Suprapubic skin (tissue), 4 donors: ENCODE measurements at regions not wholly inside any gene's neighbourhood (a gene's known extent, or its start where the extent isn't known, plus 50 kb on each side); places are given as distances from the start of the nearest gene placed in this dataset.

Experiments used
- DNase-seq, 2 donors: peaks; one replicate each; pipeline ENCODE4 v3.0.0-alpha.2; 2019; ENCODE audit warnings: low spot score in 2 of 2
- H3K27ac ChIP-seq: fragments of 200-600 bp; sonication (generic); one replicate; pipeline ENCODE4 v1.5.1; 2019
- H3K27me3 ChIP-seq: fragments of 200-600 bp; sonication (generic); one replicate; pipeline ENCODE4 v1.5.1; 2019
- H3K36me3 ChIP-seq: fragments of 200-600 bp; sonication (generic); one replicate; pipeline ENCODE4 v1.5.1; 2019
- H3K4me1 ChIP-seq: fragments of 200-600 bp; sonication (generic); one replicate; pipeline ENCODE4 v1.5.1; 2019
- H3K4me3 ChIP-seq: fragments of 200-600 bp; sonication (generic); one replicate; pipeline ENCODE4 v1.5.1; 2019; ENCODE audit warnings: mild to moderate bottlenecking
- H3K9me3 ChIP-seq: fragments of 200-600 bp; sonication (generic); one replicate; pipeline ENCODE4 v1.5.1; 2019
- EP300 ChIP-seq: sonication (generic); formaldehyde crosslinking; IDR thresholded peaks from one replicate; pipeline ENCODE4 v1.6.1; 2017; ENCODE audit warnings: antibody characterized with exemption
- POLR2A ChIP-seq, 2 donors: fragments of 450-650 bp; IDR thresholded peaks; one replicate each; pipeline ENCODE4 v1.6.1; 2017; ENCODE audit warnings: antibody characterized with exemption in 2 of 2, mild to moderate bottlenecking in 2 of 2, moderate library complexity in 2 of 2
- POLR2AphosphoS5 ChIP-seq, 3 donors: sonication (generic); formaldehyde crosslinking; IDR thresholded peaks; one replicate each; pipeline ENCODE4 v1.6.1; 2017; ENCODE audit warnings: antibody characterized with exemption in 3 of 3
- WGBS: methylation state at CpG from one replicate; pipeline ENCODE4 v1.1.5; 2018; 5-methylcytosine and 5-hydroxymethylcytosine counted together
- TF ChIP-seq, protein P1 (sequence below), 2 donors: fragments of 200-600 bp in 1 of 2; fragments of 450-650 bp in 1 of 2; sonication (generic) in 1 of 2; IDR thresholded peaks; one replicate each; pipeline ENCODE4 v1.5.1; 2016 to 2019; ENCODE audit warnings: antibody characterized with exemption in 2 of 2, mild to moderate bottlenecking in 1 of 2, moderate library complexity in 1 of 2

DNA sequence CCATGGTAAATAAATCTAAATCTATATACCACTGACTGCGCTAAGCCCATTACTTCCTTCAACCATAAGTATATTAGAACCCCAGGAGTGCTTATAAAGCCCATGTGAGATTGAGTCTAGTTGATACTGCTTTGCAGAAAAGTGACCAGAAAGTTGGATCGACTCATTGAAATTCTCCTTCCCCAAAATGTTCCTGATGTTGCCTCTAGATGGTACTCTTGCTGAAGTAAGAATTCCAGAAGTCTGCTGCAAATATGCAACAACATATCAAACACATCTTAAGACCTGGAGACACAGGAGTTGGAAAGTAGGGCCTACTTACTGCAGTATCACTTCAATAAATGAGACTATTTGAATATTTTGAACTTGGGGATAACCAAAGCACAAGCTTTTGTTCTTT lies 550.8 kb downstream of the IPMK start:
- Histone ChIP-seq H3K27me3 (no peaks in the 10 kb centered on the region), H3K9me3 (no peaks in the 10 kb centered on the region), H3K4me3 (no peak overlapping the region), H3K27ac (no peak overlapping the region), H3K36me3 (no peaks in the 10 kb centered on the region), H3K4me1 (no peaks in the 10 kb centered on the region)
- no peak for TF ChIP-seq POLR2AphosphoS5 (IDR thresholded peaks at IDR 0.05)
- TF ChIP-seq POLR2A (IDR thresholded peaks at IDR 0.05), result no peak
- TF ChIP-seq, protein P1, sequence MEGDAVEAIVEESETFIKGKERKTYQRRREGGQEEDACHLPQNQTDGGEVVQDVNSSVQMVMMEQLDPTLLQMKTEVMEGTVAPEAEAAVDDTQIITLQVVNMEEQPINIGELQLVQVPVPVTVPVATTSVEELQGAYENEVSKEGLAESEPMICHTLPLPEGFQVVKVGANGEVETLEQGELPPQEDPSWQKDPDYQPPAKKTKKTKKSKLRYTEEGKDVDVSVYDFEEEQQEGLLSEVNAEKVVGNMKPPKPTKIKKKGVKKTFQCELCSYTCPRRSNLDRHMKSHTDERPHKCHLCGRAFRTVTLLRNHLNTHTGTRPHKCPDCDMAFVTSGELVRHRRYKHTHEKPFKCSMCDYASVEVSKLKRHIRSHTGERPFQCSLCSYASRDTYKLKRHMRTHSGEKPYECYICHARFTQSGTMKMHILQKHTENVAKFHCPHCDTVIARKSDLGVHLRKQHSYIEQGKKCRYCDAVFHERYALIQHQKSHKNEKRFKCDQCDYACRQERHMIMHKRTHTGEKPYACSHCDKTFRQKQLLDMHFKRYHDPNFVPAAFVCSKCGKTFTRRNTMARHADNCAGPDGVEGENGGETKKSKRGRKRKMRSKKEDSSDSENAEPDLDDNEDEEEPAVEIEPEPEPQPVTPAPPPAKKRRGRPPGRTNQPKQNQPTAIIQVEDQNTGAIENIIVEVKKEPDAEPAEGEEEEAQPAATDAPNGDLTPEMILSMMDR (IDR thresholded peaks at IDR 0.05), result no peak
- no peak for TF ChIP-seq EP300
- 65% methylated on average over 2 of the region's 2 CpGs for WGBS
- DNase-seq, result no peak

DNA sequence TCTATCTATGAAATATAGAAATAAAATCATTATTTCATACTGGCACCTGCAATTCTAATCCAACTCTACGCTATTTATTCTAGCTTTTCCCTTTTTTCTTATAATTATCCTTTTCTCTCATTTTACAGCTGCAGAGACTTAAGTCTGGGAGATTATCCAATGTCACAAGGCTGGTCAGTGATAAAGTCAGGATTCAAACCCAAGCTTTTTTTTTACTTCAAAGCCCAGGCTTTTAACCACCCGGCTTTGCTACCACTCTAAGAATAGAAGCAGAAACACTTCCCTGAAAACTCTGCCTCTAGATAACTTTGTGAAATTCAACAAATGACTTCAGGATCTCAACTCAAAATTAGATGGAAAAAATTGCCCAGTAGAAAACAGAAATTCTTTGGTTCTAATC lies 552.5 kb downstream of the IPMK start:
- H3K4me3 ChIP-seq, result no peak overlapping the region
- 59% methylated on average over 2 of the region's 2 CpGs for WGBS

DNA sequence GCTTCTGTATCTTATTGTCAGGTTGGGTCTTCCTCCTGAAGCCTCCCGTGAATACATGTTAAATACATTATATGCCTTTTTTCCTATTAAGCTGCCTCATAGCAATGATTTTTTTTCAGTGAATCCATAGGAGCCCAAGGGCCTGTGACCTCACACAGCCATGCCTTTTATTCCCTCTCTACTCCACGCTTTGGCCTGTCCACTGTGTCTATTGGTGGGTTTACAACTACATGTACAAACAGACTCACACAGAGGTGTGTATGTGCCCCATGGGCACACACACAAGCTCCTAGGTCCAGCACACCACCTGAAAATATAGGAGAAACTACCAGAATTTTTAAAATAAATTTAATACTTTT lies 560.4 kb downstream of the IPMK start:
- no peaks in the 10 kb centered on the region for H3K4me1 ChIP-seq
- no peak for DNase-seq
- TF ChIP-seq, protein P1 (IDR thresholded peaks at IDR 0.05), result no peak
- no peak for TF ChIP-seq POLR2AphosphoS5 (IDR thresholded peaks at IDR 0.05)
- 35% methylated on average over 2 of the region's 2 CpGs for WGBS
- no peaks in the 10 kb centered on the region for H3K9me3 ChIP-seq
- no peaks in the 10 kb centered on the region for H3K27me3 ChIP-seq
- H3K4me3 ChIP-seq, result no peak overlapping the region
- H3K27ac ChIP-seq, result no peak overlapping the region
- H3K36me3 ChIP-seq, result no peaks in the 10 kb centered on the region

More for the DNA sequence above, 552.5 kb downstream of the IPMK start:
- no peaks in the 10 kb centered on the region for H3K4me1 ChIP-seq
- no peak overlapping the region for H3K27ac ChIP-seq
- no peaks in the 10 kb centered on the region for H3K27me3 ChIP-seq
- no peak for DNase-seq
- TF ChIP-seq, protein P1 (IDR thresholded peaks at IDR 0.05), result no peak
- TF ChIP-seq POLR2AphosphoS5 (IDR thresholded peaks at IDR 0.05), result no peak
- no peak for TF ChIP-seq EP300
- TF ChIP-seq POLR2A (IDR thresholded peaks at IDR 0.05), result no peak
- H3K9me3 ChIP-seq, result no peaks in the 10 kb centered on the region
- H3K36me3 ChIP-seq, result no peaks in the 10 kb centered on the region

DNA sequence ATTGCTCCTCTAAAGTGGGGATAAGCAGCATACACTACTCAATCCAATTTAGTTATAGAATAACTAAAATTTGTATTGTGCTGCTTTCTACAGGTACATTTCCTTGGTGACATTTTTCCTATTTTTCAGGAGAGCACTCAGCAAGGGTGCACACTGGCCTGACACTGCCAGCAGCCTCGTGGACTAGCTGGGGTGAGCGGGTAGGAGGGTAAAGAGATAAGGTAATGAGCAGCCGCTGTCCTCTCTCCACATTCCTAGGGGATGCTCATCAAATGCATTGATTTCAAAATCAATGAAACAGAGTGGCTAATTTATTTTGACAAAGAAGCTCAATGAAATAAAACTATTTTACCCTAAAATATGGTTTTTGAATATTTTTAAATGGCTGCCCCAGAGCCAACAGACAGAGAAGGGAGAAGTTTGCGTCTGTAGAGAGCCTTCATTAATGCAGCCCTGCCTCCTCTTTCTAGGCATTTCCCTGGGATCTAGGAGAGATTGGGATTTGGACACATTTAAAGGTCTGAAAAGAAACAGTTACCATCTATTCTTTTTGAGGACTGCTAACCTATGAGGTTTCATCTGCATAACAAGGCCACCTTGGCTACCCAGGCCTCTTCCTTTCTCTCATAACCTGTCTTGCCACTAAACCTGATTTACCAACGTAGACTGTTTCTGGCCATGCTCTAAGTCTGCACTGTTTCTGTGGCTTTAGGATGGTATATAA lies 561.0 kb downstream of the IPMK start:
- Histone ChIP-seq H3K27me3 (no peaks in the 10 kb centered on the region), H3K4me1 (no peaks in the 10 kb centered on the region), H3K36me3 (no peaks in the 10 kb centered on the region), H3K27ac (no peak overlapping the region), H3K4me3 (no peak overlapping the region), H3K9me3 (no peaks in the 10 kb centered on the region)
- no peak for DNase-seq
- 79% methylated on average over 5 of the region's 5 CpGs for WGBS
- no peak for TF ChIP-seq POLR2AphosphoS5 (IDR thresholded peaks at IDR 0.05)
- TF ChIP-seq, protein P1 (IDR thresholded peaks at IDR 0.05), result no peak
- no peak for TF ChIP-seq POLR2A (IDR thresholded peaks at IDR 0.05)
- no peak for TF ChIP-seq EP300

DNA sequence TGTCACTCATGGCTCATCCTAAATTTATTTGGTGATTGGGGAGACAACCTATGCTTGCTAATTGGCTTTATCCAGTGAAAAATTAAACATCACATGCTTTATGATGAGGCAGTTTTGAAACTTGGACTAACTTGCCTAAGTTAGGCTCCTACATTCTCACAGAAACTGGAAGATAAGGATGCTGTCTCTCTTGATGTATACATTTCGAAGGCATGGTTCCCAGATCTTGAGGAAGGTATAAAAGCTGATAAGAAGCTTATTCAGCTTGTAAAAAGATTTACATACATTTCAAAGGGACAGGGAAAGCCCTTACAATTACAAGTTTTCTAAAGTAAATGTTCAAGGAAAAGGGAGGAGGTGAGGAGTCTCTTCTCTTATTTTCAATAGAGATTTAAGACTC lies 561.7 kb downstream of the IPMK start:
- H3K4me1 ChIP-seq, result no peaks in the 10 kb centered on the region
- DNase-seq, result no peak
- WGBS, result 67% methylated on average over 1 of the region's 1 CpG
- no peaks in the 10 kb centered on the region for H3K27me3 ChIP-seq
- no peak overlapping the region for H3K4me3 ChIP-seq
- H3K36me3 ChIP-seq, result no peaks in the 10 kb centered on the region
- H3K9me3 ChIP-seq, result no peaks in the 10 kb centered on the region
- no peak overlapping the region for H3K27ac ChIP-seq
- TF ChIP-seq POLR2AphosphoS5 (IDR thresholded peaks at IDR 0.05) (no peak), EP300 (no peak), POLR2A (IDR thresholded peaks at IDR 0.05) (no peak)
- TF ChIP-seq, protein P1 (IDR thresholded peaks at IDR 0.05), result no peak
